Ureter (tissue), 1 donor: ENCODE measurements at regions not wholly inside any gene's neighbourhood (a gene's known extent, or its start where the extent isn't known, plus 50 kb on each side); places are given as distances from the start of the nearest gene placed in this dataset.
"Not testable (repeated sequence)": the region's sequence is repeated elsewhere in the genome, so short reads cannot be mapped to it uniquely, and the experiment has no call there.

Source experiments
- DNase-seq: peaks from one replicate; pipeline ENCODE4 v3.0.0-alpha.2; 2020; ENCODE audit warnings: low spot score
- donor health status: DM: yes; HTN: yes; CAD: no.

- no peak for DNase-seq
Observed at GRCh38 chr11:80282643-80283042, 841.8 kb upstream of the TENM4 start.

DNA sequence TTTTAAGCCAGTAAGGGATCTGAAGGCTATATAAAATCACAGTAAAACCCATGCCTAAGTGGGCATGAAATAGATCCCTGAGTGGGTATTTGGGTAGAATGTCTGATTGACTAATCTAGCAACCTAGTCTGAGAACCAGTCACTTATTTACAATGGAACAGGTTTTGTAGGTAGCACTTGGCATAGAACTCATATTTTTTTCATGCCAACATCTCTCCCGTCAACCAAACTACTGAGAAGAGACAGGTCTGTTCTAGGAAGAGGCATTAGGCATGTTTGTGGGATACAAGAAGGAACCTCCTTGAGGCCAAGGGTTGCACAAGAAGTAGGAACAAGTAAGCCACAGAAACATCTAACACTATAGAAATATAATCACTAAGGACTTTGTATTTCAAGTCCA is 840.4 kb upstream of the TENM4 start:
- no peak for DNase-seq

DNA sequence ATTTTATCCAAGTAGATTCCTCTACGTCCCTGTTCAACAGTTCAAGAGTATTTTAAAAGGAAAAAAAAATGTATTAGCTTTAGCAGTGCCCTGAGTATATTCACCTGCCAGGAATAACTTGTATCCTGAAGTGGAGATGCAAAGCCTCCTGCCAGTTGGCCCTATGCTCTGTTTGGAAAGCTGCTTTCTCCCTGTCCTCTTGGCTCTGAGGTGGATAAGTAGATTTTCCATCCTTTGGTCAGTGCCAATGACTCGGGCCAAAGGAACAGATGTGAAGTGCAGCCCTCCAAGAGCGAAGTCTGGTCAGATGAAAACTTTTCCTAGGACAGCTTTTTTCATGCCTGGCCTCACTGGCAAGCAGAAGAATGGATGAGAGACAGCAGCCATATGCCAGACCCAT is 839.9 kb upstream of the TENM4 start:
- DNase-seq: no peak

GRCh38 chr11:80261776-80262175 is 820.9 kb upstream of the TENM4 start:
- no peak for DNase-seq

DNA sequence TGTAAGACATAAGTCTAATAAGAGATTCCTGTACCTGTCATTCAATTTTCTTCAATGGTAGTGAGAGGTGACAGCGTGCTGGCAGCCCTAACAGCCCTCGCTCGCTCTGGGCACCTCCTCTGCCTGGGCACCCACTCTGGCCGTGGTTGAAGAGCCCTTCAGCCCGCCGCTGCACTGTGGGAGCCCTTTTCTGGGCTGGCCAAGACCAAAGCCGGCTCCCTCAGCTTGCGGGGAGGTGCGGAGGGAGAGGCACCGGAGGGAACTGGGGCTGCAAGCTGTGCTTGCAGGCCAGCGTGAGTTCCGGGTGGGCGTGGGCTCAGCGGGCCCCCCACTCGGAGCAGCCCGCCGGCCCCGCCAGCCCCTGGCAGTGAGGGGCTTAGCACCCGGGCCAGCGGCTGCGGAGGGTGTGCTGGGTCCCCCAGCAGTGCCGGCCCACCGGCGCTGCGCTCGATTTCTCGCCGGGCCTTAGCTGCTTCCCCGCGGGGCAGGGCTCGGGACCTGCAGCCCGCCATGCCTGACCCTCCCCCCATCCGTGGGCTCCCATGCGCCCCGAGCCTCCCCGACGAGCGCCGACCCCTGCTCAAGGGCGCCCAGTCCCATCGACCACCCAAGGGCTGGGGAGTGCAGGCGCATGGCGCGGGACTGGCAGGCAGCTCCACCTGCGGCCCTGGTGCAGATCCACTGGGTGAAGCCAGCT is 816.6 kb upstream of the TENM4 start:
- not testable (repeated sequence) for DNase-seq

DNA sequence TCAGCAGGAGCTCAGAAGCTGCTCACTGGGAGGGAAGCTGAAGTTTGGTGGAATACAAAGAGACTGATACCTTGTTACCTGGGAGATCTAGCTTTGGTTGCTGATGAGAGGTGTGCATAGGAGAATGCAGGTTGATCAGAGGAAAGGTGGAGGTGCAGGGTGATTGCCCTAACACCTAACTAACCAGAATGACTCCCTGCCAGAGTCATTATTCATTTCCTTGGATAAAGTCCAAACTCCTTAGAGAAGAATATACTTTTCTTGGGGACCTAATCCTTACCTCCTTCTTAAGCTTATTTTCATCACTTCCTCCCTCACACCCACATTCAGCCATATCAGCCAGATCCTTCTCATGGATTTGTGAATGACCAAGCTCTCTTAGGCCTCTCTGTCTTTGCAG is 814.2 kb upstream of the TENM4 start:
- DNase-seq: no peak

DNA sequence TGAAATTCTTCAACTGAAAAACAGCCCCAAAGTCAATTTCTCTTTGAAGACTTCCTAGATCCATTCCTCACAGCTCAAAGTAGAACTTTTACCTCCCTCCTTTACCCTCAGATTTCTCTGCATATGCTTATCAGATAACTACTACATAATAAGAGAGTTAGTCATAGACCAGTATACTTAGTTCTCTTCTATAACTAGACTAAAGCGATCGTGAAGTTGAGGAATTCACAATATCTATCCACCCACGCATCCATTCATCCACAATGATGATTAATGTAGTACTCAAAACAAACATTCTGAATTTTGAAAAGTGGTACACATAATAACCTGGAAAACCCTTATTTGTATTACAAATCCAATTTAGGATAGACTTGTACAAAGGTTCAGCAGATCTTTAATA is 800.9 kb upstream of the TENM4 start:
- no peak for DNase-seq

- DNase-seq: no peak
Observed at GRCh38 chr11:80240245-80240644, 799.4 kb upstream of the TENM4 start.

DNA sequence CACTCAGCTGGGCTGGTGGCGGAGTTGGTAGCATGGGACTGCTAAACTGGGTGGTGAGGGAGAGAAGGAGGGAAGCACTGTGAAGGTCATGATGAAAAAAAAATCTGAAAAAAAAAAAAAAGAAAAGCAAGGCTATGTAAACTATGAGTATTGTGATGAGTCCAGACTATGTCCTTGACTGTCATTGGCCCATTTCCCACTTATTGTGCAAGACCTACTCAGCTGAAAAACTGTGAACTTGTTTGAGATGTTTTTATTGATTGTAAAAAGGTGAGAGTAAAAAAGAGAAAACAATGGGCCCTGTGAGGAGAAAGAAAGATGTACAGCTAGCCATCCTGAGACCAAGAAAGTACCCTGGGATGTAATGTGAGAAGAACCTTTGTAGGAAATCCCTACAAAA is 798.4 kb upstream of the TENM4 start:
- DNase-seq: no peak

DNA sequence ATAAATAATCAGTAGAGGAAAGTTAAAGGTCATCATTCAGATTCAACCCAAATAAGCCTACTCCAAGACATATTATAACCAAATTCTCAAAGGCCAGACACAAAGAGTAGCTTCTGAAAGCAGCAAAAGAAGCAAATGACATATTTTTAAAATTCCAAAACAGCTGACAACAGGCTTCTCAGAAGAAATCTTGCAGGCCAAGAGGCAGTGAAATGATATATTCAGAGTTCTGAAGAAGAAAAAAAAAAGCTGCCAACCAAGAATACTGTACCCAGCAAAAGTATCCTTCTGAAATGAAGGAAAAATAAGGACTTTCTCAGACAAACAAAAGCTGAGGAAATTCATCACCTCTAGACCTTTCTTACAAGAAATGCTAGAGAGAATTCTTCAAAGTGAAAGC is 787.1 kb upstream of the TENM4 start:
- no peak for DNase-seq

DNA sequence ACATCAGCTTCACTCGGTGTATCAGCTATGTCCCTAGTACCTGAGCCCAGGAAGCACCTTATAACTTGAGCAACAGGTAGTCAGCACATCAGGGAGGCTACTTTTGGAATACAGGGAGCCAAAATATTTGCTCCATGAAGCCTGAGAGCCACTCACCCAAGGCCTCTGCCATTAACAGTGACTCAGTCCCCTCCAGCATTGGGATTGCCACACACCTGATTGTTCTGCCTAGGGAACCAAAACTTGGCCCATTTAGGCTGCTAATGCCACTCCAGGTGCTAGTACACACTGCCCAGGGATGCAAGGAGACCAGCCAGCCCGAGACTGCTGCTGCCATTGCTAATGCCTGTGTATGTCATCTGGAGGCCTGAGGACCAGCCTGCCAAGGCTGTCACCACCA is 773.6 kb upstream of the TENM4 start:
- no peak for DNase-seq

- no peak for DNase-seq
Observed at GRCh38 chr11:80211673-80212072, 770.8 kb upstream of the TENM4 start.

- DNase-seq: no peak
Observed at GRCh38 chr11:80204021-80204420, 763.2 kb upstream of the TENM4 start.

DNA sequence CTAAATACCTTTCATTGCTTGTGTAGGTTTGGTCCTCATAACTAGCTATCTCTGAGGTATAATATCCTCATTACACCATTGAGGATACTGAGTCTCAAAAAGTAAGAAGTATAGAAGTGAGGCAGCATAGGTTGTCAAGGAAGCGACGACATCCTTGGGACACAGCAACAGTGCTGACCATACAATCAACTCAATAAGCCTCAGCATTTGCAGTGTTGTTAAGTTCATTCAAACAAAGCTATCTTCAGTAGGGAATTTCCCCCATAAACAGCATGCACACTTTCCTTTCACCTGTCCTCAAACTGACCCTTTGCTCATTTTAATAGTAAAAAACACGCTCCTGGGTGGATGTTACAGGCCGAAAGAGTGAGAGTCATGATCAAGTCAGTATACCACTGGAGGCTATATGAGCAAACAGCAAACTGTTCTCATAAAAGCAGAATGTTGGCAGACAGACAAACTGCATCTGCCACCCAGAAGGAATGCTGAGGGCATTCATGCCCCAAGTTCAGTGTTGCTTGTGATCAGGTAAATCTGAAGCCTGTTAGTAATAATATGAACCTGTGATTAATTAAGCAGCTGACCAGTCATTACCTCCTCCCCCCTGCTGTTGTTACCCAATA is 756.2 kb upstream of the TENM4 start:
- DNase-seq: no peak

DNA sequence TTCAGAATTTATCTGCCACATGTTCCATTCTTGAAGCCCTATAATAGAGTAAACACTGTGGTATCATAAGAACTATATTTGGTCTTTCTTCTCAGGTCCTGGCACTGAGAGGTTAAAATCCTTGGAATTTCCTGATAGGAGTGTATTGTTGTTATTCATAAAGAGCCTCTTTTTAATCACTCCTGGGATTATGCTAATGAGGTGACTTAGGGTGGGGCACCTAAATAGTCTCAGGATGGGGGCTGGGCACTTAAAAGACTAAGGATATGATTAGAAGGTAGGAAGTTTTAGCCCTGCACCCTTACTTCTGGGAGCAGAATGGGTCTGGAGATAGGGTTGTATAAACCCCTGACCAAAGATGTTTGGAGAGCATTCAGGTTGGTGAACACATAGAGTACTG is 755.2 kb upstream of the TENM4 start:
- no peak for DNase-seq

DNA sequence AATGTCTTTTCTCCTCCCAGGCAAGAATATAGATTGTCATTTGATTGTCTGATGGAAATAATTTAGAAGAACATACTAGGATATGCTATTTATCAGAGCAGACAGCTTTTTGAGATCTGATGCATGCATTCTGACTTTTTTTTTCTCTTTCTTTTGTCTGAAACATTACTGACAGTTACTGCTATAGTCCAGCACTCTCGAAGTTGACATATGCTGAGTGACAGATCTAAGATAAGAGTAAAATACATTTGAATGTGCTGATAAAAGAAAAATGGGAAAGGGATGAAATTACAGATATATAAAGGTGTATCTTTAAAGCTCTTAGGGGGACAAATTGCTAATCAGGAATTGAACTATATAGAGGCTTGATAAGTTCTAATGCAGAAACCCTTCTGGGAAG is 753.8 kb upstream of the TENM4 start:
- DNase-seq: no peak

DNA sequence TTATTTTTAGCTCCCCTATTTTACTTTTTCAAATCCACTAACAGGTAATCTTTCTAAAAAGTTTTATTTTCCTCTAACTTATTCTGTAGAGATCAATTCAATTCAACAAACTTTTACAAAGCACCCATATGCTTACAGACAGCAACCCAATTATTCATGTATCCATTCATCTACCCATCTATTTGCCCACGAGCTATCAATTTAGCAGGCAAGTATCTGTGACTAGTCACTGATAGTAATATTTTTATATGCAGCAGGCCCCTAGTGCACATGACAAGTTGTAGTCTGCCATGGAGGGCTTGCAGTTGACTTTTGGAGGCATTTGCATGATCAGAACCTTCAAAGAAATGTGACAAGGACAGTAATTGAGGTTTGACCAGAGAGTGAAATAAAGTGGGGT is 753.2 kb upstream of the TENM4 start:
- no peak for DNase-seq

DNA sequence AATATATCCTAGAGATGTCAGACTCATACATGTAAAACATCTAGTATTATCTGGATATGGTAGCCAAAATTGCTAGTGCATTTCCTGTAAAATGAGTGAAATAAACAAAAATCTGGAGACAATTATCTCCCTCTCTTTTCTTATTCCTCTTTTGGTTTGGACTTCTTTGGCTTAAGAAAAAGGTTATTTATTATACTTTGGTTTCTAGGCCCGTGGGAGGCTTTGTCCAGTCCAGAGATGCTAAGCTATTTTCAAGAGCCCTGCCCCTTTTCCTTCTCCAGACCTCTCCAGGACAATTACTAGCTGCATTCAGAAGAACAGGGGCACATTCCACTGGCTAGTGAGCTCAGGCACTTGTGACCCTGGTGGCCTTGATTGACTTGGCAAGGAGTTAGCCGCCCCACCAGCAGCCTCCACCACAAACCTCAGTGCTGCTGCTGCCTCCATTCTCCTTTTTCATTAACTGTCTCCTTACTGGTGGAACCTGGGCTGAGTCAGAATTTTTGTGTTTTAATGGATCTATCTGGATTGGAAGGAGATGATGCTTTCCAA is 747.3 kb upstream of the TENM4 start:
- no peak for DNase-seq

DNA sequence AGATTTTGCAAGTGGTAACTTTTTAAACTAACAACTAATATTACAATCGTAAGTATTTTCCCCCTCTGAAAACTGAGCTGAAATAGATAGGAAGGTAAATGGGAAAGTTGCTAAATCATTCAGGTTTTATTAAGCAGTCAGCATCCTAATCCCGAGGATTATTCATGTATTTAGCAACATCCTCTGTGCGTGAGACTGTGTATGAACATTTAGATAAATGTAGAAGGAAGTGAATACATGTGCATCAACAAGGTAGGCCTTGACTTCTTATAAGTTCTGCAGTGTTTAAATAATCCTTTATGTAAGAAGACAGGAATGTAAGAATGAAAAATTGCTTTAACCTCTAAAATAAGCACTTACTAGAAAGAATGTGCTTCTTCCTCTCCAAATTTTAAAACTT is 745.9 kb upstream of the TENM4 start:
- no peak for DNase-seq

DNA sequence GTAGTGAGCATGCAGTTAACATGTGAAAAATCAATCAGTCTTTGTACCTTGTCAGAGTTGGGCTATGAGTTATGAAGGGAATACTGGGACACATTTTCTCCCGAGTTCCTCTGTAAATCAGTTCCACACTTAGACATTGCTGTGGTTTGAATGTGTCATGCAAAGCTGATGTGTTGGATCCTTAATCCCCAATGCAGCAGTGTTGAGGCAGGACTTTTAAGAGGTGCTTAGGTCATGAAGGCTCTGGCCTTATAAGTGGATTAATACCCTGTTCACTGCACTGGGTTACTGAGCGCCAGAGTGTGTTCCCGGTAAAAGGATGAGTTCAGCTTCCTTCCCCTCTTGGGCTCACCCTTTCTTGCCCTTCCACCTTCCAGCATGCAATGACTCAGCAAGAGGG is 742.1 kb upstream of the TENM4 start:
- DNase-seq: no peak

- DNase-seq: no peak
Observed at GRCh38 chr11:80173371-80174136, 732.7 kb upstream of the TENM4 start.

GRCh38 chr11:80168796-80169195 is 728.0 kb upstream of the TENM4 start:
- DNase-seq: no peak

GRCh38 chr11:80167766-80168165 is 726.9 kb upstream of the TENM4 start:
- no peak for DNase-seq
